GM21528 (cell line): ENCODE measurements at regions not wholly inside any gene's neighbourhood (a gene's known extent, or its start where the extent isn't known, plus 50 kb on each side); places are given as distances from the start of the nearest gene placed in this dataset.
"Not testable (repeated sequence)": the region's sequence is repeated elsewhere in the genome, so short reads cannot be mapped to it uniquely, and the experiment has no call there.

Source experiments
- ATAC-seq: cut with Tn5 transposase; IDR thresholded peaks from one replicate; pipeline ENCODE4 v1.9.1; 2021; ENCODE audit warnings: mild to moderate bottlenecking, moderate library complexity; ENCODE audit not compliant: unreplicated experiment, low FRiP score

DNA sequence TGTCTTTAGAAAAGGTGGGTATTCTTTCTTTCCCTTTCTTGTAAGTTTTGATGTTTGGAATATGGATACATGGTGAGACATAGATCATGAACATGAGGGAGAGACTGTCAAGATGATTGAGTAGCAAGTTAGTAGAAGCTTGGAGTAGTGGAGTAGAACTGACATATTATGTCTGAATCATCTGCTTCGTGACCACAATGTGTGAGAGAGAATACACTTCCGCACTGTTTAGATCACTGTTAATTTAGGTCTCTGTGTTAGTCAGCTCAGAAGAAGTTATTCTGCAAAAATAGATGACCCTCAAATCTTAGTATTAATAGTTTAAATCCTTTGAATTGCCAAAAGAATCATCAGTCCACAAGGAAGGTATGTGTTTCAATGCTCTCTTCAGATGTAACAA lies 151.0 kb downstream of the OXSM start:
- ATAC-seq: no peak

- no peak for ATAC-seq
Measured at GRCh38 chr3:25944329-25944728, 154.4 kb downstream of the OXSM start.

- ATAC-seq: no peak
Measured at GRCh38 chr3:25945366-25945765, 155.5 kb downstream of the OXSM start.

DNA sequence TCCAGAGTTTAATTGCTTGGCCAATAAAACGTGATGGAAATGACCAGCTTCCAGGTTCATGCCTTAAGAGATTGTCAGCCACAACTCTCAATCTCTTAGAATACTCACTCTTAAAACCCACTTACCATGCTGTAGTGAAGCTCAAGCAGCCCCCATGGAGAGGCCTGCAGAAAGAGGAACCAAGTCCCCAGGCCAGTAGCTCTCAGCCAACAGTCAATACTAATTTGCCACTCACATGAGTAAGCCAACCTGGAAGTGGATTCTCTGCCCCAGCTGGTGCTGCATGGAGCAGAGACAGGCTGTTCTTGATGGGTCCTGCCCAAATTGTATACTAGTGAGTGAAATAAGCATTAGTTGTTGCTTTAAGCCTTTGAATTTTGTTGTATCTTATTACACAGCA lies 155.9 kb downstream of the OXSM start:
- no peak for ATAC-seq

DNA sequence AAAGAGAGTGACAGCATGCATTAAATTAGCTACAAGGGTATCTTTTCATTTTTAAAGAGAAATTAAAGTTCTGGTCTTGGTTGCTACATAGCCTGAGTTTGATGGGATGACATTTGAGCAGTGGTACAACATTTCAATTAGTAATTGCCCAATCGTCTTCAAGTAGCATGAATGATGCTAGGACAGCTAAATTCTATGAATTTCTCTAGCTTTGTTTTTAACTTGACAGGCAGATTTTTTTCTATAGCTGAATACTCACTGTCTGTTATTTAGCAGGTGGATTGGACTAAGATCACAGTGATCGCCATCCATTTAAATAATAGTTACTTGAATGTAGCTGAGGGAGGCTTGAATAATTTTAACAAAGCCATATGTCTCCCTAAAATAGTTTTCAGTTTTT lies 162.2 kb downstream of the OXSM start:
- ATAC-seq: no peak

DNA sequence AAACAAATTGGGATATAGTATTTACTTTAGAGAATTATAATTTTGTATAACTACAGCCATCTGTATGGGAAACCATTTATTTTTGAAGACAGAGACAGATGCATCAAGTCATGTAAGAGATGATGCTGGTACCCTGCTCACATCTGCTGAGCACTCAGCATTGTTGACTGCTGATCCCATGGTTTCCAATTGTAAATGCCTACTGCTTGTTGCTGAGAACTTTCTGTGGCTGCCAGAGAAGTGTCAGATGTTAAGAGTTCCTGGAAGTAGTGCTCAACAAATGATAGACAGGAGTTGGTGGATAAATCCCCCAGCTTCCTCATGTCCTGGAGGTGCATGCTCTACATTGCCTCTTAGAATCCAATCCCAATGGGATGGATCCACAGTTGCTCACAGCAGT lies 167.1 kb downstream of the OXSM start:
- no peak for ATAC-seq

DNA sequence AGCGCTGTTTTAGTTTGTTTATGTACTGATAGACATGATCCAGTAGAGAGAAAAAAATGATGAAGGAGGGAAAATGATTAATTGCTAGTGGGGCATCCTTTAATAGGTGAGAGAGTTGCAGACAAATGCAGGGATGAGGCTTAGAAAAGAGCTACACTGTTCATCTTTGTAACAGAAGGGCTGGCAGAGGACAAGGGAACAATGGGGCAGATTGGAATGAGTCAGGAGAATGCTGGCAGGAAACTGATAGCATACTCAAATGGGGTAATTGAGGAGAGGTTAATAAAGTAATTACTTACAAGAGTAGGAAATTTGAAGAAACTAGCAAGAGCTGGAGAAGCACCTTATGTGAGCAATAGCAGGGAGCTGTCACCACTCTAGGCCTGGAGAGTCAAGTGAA lies 170.9 kb downstream of the OXSM start:
- no peak for ATAC-seq

GRCh38 chr3:25962255-25962654 lies 172.4 kb downstream of the OXSM start:
- ATAC-seq: no peak

- no peak for ATAC-seq
Measured at GRCh38 chr3:25964141-25964540, 174.3 kb downstream of the OXSM start.

DNA sequence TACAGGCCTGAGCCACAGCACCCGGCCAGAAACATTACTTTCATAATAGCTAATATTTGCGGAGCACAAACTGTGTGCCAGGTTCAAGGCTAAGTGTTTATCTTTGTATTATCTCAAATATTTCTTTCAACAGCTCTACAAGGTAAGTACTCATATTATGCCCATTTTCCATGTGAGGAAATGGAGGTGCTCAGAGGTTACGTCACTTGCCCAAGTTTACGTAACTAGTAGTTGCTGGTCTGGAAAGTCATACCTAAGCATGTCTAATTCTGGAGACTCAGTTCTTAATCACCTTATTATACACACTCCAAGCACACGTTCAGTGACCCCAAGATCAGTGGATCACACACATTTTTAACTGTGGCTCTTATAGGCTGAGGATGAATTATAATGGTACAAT lies 177.5 kb downstream of the OXSM start:
- ATAC-seq: no peak

- ATAC-seq: no peak
Measured at GRCh38 chr3:25971736-25972135, 181.8 kb downstream of the OXSM start.

DNA sequence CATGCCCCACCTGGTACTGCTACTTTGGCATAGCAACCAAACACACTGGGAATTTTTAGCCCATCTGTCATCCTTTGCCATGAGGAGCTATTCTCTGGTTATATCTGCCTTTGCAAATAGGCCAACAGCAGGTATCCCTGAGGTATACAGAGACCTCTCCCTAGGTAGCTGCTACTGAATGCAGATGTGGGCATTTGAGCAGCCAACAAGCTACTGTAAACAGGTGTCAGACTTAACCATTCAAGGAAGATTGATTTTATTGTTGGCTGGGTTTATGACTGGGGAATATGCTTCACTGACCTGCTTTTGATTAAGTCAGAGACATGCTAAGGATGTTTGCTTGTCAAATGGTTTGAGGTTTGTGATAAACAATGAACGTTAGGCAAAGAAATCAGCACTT lies 183.2 kb downstream of the OXSM start:
- ATAC-seq: no peak

DNA sequence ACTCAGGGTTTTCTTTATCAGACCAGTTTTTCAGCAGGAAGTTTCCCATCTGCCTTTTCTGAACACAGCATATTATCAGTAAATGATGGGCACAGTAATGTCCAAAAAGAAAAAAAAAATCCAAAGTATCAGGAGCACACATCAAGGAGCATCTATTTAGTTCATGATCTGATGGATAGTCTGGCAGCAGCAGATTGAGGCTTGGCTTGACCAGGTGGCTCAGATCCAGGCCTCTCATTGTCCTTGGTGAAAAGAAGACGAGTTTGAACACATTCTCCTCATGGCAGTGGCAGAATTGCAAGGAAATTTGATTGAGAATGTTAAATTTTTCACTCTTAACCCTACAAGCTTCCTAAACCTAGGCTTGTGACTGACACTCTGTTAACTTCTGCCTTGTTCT lies 192.9 kb downstream of the OXSM start:
- no peak for ATAC-seq

DNA sequence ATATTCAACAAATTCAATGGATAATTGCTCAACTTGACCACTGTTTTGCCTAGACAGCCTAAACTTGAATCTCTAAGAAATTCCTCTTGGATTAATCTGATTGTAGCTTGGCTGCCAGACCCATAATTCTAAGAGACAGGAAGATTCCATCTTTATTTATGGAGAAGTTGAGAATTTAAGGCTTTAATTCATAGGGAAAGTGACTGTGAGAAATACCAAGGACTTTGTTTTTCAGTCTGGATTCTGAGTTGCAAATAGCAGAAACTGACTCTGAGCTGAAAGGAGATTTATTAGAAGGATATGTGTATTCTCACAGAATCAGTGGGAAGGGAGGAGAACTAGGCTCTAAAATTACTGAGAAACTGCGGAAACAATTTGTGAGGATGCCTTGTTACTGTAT lies 195.7 kb downstream of the OXSM start:
- no peak for ATAC-seq

GRCh38 chr3:25992606-25993005 lies 202.7 kb downstream of the OXSM start:
- no peak for ATAC-seq

GRCh38 chr3:26004172-26004571 lies 214.3 kb downstream of the OXSM start:
- ATAC-seq: no peak

DNA sequence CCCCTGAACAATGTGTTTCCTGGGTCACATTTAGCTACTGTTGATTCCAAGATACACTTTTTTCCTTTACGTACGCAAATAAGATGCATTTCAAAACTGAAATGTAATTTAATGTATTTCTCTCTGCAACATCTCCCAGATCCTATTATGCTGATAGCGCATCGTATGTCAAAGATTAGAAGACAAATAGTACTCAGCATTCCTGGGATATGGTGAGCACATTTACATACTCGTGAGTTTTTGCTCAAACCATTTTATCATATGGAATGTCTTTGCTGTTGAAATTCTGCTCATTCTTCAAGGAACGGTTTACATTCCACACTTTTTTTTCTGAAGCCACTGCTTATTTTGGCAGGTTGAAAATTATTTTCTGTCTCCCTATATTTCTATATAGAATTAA lies 221.4 kb downstream of the OXSM start:
- ATAC-seq: no peak

DNA sequence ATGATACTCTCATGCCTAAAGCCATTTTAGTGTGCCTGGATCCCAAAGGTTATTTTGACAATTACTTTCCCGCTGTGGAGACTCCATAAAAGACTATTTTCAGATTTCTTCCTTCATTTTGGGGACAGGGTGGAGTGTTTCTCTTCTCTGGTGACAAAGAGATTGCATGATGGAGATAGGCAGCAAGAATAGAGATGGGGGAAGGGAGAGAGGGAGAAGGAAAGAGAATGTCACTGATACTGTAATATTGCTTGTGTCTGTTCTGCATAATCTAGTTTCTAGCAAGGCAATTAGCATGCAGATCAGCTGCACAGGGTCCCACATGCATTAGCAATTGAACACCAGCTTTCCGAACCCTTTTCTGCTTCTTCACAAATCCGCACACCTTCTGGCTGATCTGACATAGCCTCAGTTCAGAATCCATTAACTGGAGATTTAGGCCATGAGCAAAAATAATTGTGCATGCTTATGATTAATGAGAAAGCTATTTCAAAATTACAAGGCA lies 222.4 kb downstream of the OXSM start:
- no peak for ATAC-seq

- no peak for ATAC-seq
Measured at GRCh38 chr3:26015752-26016151, 225.9 kb downstream of the OXSM start.

DNA sequence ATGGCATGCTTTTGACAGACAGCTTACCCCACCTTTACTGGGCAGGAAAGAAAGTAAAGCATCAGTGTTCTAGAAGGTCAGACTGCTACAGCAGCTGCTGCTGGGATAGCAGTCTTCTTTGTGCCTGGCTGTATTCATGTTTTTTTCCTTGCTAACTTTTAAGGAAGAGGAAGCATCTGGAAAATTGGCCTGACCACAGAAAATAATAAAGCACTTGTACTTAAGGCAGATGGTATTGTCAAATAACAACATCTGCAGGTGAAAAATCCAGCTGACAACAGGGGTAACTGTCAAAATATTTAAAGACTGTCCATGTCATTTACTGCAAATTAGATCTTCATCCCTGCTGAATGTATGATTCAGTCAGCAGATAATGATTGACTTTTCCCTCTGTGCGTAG lies 229.0 kb downstream of the OXSM start:
- ATAC-seq: no peak

GRCh38 chr3:26024206-26024605 lies 234.3 kb downstream of the OXSM start:
- ATAC-seq: not testable (repeated sequence)

DNA sequence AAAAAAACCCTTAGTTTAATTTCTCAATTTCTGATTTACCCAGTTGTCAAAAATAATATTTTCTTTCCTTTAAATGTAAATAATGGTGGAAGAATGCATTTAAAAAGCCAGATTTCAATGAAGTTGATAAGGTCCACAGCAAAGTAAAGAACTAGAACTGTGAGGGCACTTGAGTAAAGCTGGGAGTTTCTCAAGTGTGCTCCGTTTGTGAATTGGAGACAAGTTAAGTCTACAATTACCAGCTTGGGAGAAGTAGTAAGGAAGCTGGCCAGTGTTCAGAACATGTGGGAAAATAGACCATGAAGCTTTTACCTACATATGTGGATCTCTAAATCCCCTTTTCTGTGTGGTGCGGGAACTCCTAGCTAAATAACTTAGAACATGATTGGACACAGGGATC lies 239.4 kb downstream of the OXSM start:
- no peak for ATAC-seq

GRCh38 chr3:26042126-26042525 lies 252.2 kb downstream of the OXSM start:
- not testable (repeated sequence) for ATAC-seq
